Activated gamma-delta T cell treated with Interleukin-2 at 50 U/mL for 16 hours (primary cell): ENCODE measurements at regions not wholly inside any gene's neighbourhood (a gene's known extent, or its start where the extent isn't known, plus 50 kb on each side); places are given as distances from the start of the nearest gene placed in this dataset.
A peak's percentile ranks its signal among the peaks of the same experiment; 100 is the strongest.

Experiments used
- DNase-seq: peaks from one replicate; pipeline ENCODE4 v3.0.0-alpha.2; 2020

DNA sequence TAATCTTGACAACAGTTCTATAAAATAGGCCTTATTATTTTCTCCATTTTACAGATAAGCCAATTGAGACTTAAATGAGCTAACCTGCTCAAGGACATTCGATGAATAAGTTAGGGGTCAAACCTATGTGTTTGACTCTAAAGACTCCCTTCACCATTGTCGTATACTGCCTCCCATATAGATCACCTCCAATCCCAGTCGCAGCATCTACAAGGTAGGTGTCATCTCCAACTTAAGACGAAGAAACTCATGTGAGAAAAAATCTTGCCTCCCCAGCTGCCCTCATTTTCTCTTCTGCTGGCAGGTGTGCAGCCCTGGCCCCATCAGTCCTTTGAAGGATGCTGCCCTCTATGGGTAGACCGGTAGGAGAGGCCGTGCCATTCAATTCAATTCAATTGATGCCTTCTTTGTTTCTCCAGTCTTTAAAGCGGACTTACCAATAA, 75.2 kb upstream of the SMARCA2 start:
- DNase-seq: peak; percentile 7

DNA sequence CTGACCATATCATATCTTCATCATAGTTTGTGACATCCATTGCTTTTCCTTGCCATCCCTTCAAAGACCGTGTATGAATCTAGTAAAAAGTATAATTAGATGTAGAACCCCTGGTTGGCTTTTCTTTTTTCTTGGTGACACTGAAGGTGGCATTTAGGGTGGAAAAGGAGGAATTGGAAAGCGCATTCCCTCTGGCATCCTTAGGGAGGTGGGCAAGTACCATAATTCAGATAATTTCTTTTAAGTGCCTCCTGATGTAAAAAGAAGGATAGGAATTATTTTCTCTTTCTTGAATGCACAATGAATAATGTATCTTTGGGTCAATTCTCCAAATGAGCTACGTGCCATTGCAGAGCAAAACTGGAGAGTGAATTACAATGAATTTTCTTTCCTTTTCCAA, 73.2 kb upstream of the SMARCA2 start:
- no peak for DNase-seq

DNA sequence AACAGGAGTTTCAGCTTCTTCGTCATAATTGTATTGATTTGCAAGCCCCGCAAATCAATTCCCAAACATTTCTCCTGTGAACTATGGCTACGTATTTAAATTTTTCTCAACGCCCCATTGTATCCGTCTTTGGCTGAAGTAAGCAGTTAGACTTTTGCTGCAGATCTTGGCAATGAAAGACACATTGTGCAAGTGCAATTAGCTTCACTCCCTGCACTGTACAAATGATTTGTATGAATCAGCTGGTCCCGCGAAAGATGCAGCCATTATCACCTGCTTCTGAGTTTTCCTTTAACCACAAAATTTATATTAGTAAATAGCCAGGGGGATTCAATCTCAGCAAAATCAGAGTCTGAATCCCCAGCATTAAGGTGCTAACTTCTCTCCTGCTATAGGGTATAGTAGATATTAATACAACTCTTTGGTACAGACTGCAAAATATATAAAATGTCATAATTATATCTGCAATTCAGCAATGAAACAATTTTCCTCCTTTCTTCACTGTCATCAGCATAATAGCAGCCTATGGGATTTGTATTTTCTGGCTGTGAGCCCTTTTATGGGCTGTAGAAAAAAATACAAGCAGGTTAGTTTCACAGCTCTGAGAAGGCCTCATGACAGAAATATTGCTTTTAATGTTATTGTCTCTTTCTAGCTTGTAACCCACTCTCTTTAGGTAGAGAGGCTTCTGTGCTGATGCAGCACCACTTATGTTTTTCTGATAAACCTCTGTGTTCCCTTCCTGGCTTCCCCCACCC, 68.4 kb upstream of the SMARCA2 start:
- no peak for DNase-seq

DNA sequence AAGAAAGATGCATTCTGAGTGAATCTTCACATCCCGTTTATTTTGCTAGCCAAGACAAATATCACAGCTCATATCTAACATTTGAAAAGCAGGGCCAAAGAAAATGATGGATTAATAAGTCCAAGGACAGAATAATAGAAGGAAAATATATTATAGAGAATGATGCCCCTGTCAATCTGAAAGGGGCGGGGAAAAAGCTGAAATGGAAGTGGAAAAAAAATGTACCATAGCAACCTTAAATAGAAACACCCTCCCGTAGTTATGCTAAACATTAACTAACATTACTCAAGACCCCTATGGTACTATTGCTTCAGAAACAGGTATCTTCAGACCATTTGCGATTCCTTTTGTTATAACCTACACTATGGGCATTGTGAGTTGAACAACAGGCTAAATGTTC, 67.7 kb upstream of the SMARCA2 start:
- no peak for DNase-seq

DNA sequence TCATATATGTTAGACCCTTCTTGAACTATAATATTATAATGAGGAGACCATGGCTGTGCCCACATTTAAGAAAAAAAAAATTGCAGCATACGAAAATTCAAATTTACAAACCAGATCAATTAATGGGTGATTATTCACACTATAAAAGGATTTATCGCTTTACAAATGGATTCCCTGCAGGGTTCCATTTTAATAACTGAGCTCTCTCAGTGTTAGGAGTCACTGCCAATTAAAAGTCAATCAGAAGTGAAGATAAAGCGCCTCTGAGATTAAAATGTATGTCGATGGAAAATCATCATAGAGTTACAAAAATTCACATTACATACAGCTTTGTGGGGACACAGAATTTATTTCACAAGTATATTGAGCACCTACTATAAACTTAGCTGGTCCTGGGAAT, 66.6 kb upstream of the SMARCA2 start:
- no peak for DNase-seq

DNA sequence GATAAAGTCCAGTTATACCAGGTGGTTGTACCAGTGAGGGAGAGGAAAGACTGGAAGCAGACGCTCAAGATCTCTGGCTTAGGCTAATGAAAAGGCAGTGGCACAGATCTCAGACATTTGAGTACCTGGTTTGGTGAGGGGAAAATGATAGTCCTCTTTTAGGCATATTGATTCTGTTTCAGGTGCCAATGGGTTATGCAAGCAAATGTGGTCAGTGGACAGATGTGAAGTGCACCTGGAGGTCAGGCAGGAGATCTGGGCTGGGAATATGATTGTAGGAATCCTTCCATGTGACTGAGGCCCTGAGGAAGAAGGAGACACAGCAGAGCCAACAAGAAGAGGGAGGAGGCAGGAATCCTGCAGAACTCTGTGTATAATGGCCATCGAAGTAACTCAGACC, 63.7 kb upstream of the SMARCA2 start:
- no peak for DNase-seq

DNA sequence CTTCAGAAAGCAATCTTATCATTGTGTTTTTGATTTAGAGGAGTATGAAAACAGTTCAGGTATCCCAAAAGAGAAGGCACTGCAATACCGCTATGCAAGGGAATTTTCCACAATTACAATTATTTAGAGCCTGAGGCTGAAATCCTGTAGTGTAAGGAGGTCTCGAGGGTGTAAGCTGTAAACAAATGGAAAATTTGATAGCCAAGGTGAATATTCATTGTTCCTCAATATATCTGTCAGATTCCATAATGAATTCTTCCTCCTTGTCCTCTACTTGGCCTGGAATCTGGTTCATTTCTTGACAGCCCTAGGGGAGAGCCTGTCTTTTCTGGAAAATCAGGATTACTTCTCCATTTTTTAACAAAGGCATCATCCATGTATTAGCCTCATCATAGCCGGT, 63.1 kb upstream of the SMARCA2 start:
- no peak for DNase-seq

DNA sequence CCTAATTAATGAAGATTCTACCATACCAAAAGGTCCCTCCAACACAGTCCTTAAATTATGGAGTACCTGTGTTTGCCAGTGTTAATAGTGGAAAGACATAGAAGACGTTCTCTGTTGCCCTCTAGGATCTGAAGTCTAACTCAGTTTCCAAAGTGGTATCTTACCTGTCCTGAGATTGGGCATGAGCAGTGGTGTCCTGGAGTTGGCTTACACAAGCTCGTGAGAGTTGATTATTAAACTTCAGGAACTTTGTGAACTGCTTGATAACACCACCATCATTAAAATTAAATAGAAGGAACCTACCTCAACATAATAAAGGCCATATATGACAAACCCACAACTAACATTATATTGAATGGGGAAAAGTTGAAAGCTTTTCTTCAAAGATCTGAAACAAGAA, 60.9 kb upstream of the SMARCA2 start:
- DNase-seq: no peak

DNA sequence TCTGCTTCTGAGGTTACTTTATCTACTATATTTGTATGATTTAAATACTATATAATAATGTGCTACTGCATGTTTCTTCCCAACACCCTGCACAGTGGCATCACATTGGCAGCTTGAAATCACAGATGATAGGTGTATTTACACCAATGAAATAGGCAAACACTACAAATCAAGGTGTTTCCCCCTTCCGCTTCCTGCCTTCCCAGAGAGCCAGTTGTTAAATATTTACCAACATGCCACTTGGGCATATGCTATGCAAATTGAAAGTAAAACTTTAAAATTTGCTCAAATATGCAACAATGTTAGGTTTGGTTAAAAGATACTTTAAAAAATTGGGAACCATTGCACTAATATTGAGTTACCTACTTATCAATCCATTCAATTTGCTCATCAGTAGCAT, 58.2 kb upstream of the SMARCA2 start:
- no peak for DNase-seq

DNA sequence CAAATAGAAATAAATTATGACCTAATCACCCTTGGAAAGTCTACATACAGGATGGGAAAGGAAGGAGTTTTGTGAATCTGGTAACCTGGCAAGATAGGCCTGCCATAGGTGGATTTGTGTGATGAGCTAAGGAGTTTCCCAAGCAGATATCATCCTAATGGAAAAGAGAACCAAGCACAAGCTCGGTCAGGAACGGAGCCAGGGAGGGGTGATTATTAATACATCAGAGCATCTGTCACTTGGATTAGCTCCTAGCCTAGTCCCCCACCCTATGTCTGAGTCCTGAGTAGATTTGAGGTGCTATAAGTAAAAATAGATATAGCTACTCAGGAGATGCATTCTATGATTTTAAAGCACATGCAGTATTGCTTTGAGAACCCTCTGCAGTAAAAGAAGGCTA, 57.3 kb upstream of the SMARCA2 start:
- DNase-seq: no peak

DNA sequence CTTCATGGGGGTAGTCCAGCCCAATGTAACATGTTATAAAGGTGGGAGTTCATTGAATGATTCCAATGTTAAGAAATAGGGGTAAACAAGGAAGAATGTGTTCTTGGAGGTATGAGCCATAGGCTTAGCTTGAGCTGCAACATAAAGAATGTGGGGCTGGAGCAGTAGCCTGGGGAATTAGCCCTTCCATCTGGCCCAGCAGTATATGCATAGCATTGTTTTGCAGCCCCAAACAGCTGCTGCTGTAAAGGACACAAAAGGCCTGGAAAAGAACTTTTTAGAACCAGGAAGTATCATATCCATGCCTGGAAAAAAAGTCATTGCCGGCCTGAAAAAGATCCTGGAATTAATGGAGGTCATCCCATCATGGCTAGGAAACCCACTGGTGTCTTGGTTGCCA, 55.8 kb upstream of the SMARCA2 start:
- DNase-seq: no peak

DNA sequence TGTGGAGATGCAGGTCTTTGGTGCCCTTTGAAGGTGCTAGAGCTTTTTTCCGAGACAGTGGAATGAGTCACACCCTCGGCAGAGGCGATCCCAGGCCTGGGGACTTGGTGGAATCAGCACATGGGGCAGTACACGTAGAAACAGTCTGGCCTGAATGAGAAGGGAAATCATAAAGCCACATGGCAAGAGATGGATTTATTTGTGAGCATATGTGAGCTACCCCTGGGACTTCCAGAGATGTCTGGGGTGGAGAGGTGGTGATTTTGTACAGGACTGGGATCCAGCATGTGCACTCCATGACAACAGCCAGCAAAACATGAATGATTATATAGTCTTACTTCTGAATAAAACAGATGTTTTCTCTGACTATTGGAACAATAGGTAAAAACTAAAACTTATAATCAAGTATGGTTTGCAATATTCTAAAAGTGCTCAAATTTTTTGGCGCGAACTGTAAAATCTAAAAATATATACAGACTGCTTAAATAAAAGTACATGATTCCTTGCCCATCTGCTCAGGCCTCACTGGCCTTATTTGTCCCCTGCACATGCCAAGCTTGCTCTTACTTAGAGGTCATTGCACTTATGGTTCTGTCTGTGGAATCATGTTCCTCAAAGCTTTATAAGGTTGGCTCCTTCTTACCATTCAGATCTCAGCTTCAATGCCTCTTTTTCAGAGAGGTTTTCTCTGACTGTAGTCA, 54.7 kb upstream of the SMARCA2 start:
- DNase-seq: no peak

DNA sequence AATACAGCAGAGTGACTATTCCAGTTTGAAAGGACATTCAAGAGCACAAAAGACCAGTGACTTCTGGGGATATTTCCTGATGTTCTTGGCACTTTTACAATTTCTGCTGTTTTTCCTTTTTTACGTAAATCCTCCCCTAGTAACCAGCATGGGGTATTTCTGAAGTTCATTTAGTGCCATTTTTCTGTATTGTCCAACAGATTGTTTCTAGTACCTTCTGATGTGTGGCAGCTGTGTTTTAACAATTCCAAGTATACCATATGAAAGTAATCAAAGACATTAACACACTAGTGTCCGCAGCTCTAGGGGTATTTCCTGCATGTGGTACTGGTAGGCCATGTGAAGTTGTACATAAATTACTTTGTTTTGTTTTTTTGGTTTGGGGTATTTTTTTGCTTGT, 53.0 kb upstream of the SMARCA2 start:
- DNase-seq: no peak

DNA sequence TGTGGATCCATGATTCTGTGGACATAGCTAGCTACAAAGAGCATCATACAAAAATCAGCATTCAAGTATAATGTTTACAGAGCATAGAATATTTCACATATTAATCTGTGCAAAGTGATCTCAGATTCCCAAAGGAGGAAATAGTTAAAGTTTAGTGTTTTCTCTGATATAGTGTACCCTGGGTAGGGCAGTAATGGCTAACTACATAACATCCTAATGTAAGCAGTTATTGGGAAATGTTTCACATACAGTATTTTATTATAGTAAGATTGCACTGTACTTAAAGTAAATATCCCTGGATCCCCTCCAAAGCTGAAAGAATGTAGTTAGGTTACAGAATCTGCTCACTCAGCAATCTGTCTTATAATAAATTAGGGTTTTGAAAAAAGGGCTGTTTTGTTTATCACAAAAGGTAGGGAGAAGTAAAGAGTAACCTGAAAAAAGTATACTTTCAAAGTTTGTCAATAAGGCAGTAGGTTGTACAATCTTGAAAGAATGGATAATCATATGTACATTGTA, 52.5 kb upstream of the SMARCA2 start:
- no peak for DNase-seq

DNA sequence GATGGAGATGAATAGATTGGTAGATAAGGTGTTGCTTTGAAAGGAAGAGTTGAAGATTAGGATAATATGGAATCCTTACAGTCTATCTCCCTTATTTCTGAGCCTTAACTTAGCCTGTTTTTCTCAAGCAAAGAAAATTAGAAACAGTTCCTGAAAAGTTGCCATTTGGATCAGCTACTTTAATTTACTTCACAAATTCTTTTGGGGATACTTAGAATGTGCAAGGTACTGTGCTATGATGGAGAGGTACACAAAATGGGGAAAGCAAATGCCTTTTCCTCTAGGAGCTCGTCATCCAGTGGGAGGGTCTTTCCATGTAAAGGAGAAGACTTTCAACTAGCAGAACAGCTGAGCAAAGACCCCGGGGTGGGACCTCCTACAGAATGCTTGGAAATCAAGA, 51.1 kb upstream of the SMARCA2 start:
- DNase-seq: no peak
